ENCODE measurements at regions not wholly inside any gene's neighbourhood (a gene's known extent, or its start where the extent isn't known, plus 50 kb on each side); places are given as distances from the start of the nearest gene placed in this dataset.

DNA sequence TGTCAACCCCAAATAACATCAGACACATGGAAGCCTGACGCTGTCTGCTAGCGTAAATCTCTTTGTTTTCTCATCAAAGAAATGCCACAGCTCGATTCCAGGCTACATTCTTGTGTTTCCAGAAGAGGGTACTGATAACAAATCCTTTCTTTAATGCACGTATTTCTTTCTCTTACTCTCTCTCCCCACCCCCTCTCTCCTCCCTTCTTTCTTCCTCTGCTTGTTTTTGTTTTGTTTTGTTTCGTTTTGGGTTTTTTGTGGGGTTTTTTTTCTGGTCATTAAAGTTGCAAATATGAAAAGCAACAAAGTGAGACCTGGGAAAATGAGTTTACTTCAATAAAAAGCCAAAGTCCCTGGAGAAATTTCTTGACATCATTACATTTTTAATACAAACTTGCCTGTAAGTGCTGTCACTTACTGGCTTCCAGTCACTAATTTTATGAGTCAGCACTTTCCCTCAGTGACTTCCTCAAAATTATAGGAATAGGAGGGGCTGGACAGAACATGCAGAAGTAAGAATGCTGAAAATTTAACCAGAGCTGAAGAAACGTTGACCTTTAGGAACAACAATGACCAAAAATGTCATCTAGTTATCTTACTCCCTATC is 106.7 kb upstream of the NABP1 start:
- no peaks in the 10 kb centered on the region for H3K9me3 Mint-ChIP-seq
- CTCF ChIA-PET = interaction anchor here (0.6 to 1.9 kb wide), 6 partner anchors 45 to 591 kb away, joined by 3 to 6 read pairs (median 4); no protein-coding TSS in a partner anchor
- peaks cover 16 to 40% (median 19%) of the 10 kb centered on the region in 7 donors for H3K4me1 Mint-ChIP-seq
- DNase-seq = peak in 7 of 9 donors; percentile 46 to 69 (median 57)
- ATAC-seq = peak; percentile 80
- no peaks in the 10 kb centered on the region for H3K9me3 ChIP-seq (ENCODE audit: control insufficient read depth in 2 of 3, low read length in 3 of 3)
- peaks cover 0 to 38% (median 0%) of the 10 kb centered on the region in 5 donors for H3K27me3 Mint-ChIP-seq
- H3K27ac Mint-ChIP-seq = peak overlapping the region in 7 of 9 donors; percentile 23 to 87 (median 64)
- H3K4me1 ChIP-seq (ENCODE audit: control insufficient read depth in 2 of 2, insufficient read depth in 2 of 2, low read length in 2 of 2) = peaks cover 8 to 16% of the 10 kb centered on the region in 2 donors
- H3K36me3 ChIP-seq (ENCODE audit: control insufficient read depth in 2 of 3, insufficient read depth in 3 of 3, low read length in 3 of 3) = no peaks in the 10 kb centered on the region
- POLR2A ChIA-PET = interaction anchor here (1.9 to 2.2 kb wide), 2 partner anchors 107 to 120 kb away, joined by 8 to 12 read pairs; partner anchors contain the start of gene NABP1
- no peak overlapping the region for H3K4me3 ChIP-seq (ENCODE audit: low read length)
- no peaks in the 10 kb centered on the region for H3K36me3 Mint-ChIP-seq
- H3K27me3 ChIP-seq (ENCODE audit: control insufficient read depth in 2 of 2, insufficient read depth in 2 of 2, low read length in 2 of 2) = no peaks in the 10 kb centered on the region
- peak overlapping the region; percentile 11 to 81 (median 58) for H3K4me3 Mint-ChIP-seq
- H3K27ac ChIP-seq (ENCODE audit: low read depth, low read length) = no peak overlapping the region
- intact Hi-C loops (cut with micrococcal nuclease) = loop anchor here (1.0 kb wide), 6 partner anchors 46 to 169 kb away; partner anchors contain the start of gene NABP1 (in 1 of the 2)

DNA sequence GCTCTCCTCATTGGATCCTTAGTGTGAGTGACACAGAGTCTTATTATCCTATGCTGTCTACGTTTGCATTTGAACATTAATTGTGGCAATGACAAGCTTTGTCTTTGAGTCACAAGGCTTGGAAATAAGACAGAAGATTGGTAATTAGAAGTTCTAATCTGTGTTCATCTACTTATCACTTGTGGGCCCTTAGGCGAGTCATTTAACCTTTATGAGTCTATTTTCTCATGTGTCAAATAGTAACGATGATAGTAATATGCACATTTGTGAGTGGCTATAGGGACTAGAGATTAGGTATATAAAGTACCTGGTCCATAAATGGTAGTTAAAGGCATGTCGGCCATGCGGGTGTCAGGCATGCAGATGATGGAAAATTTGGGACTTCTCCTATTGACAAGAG is 105.6 kb upstream of the NABP1 start:
- H3K27me3 ChIP-seq (ENCODE audit: control insufficient read depth in 2 of 2, insufficient read depth in 2 of 2, low read length in 2 of 2) = no peaks in the 10 kb centered on the region
- POLR2A ChIA-PET = interaction anchor here (0.6 to 2.2 kb wide), 3 partner anchors 82 to 119 kb away, joined by 4 to 12 read pairs (median 8); partner anchors contain the start of gene NABP1
- H3K36me3 Mint-ChIP-seq = no peaks in the 10 kb centered on the region
- no peaks in the 10 kb centered on the region for H3K36me3 ChIP-seq (ENCODE audit: control insufficient read depth in 2 of 3, insufficient read depth in 3 of 3, low read length in 3 of 3)
- H3K4me3 Mint-ChIP-seq = no peak overlapping the region
- H3K4me3 ChIP-seq (ENCODE audit: low read length) = no peak overlapping the region
- no peaks in the 10 kb centered on the region for H3K9me3 Mint-ChIP-seq
- H3K9me3 ChIP-seq (ENCODE audit: control insufficient read depth in 2 of 3, low read length in 3 of 3) = no peaks in the 10 kb centered on the region
- peak overlapping the region in 2 of 9 donors; percentile 11 to 57 for H3K27ac Mint-ChIP-seq
- ATAC-seq = no peak
- H3K4me1 ChIP-seq (ENCODE audit: control insufficient read depth in 2 of 2, insufficient read depth in 2 of 2, low read length in 2 of 2) = peaks cover 8 to 16% of the 10 kb centered on the region in 2 donors
- no peak overlapping the region for H3K27ac ChIP-seq (ENCODE audit: low read depth, low read length)
- DNase-seq = no peak
- H3K27me3 Mint-ChIP-seq = peaks cover 0 to 41% (median 0%) of the 10 kb centered on the region in 5 donors
- CTCF ChIA-PET = interaction anchor here (0.7 to 1.9 kb wide), 5 partner anchors 57 to 402 kb away, joined by 3 to 6 read pairs (median 4); no protein-coding TSS in a partner anchor
- peaks cover 16 to 40% (median 19%) of the 10 kb centered on the region in 7 donors for H3K4me1 Mint-ChIP-seq
- intact Hi-C loops (cut with micrococcal nuclease) = no loop called here

DNA sequence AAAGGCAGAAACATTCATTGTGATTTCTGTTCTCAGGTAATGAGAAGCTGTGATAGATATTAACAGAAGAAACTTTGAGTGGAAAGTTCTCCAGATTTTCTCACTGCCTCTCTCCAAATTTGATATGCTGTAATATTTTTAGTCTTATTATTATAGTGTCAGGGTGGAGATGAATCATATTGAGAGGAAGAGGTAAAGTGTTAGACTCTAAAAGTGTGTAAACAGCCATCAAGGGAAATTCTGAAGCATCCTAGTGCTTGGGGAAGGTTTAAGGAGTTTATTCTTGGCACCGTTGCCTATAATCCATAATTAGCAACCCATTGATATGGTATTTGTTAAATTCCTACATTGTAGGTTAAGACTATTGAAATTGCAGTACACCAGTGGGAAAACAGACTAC is 104.7 kb upstream of the NABP1 start:
- POLR2A ChIA-PET = no interaction called here
- no peaks in the 10 kb centered on the region for H3K9me3 Mint-ChIP-seq
- H3K27ac Mint-ChIP-seq = peak overlapping the region in 2 of 9 donors; percentile 10 to 57
- no peaks in the 10 kb centered on the region for H3K36me3 Mint-ChIP-seq
- H3K4me3 ChIP-seq (ENCODE audit: low read length) = no peak overlapping the region
- ATAC-seq (no peak), DNase-seq (no peak)
- intact Hi-C loops (cut with micrococcal nuclease) = no loop called here
- H3K27ac ChIP-seq (ENCODE audit: low read depth, low read length) = no peak overlapping the region
- no peaks in the 10 kb centered on the region for H3K36me3 ChIP-seq (ENCODE audit: control insufficient read depth in 2 of 3, insufficient read depth in 3 of 3, low read length in 3 of 3)
- H3K27me3 ChIP-seq (ENCODE audit: control insufficient read depth in 2 of 2, insufficient read depth in 2 of 2, low read length in 2 of 2) = no peaks in the 10 kb centered on the region
- H3K4me1 ChIP-seq (ENCODE audit: control insufficient read depth in 2 of 2, insufficient read depth in 2 of 2, low read length in 2 of 2) = peaks cover 8 to 16% of the 10 kb centered on the region in 2 donors
- H3K4me3 Mint-ChIP-seq = no peak overlapping the region
- peaks cover 16 to 40% (median 19%) of the 10 kb centered on the region in 7 donors for H3K4me1 Mint-ChIP-seq
- CTCF ChIA-PET = no interaction called here
- peaks cover 0 to 33% (median 0%) of the 10 kb centered on the region in 5 donors for H3K27me3 Mint-ChIP-seq
- no peaks in the 10 kb centered on the region for H3K9me3 ChIP-seq (ENCODE audit: control insufficient read depth in 2 of 3, low read length in 3 of 3)

DNA sequence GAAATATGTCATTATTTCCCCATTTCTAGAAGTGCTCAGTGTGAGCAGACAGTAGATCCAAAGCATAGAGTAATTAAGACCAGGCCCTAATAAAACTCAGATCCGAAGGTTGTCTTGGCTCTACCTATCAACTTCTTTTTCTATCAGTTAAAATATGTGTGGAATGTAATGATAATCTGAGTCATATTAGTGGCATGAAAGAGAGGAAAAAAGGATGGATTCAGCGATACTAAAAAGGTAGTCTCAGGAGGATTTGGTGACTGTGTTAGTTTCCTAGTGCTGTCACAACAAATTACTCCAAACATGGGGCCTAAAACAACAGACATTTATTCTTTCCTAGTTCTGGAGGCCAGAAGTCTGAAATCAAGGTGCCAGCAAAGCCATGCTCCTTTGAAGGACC is 103.7 kb upstream of the NABP1 start:
- Mint-ChIP-seq H3K9me3 (no peaks in the 10 kb centered on the region), H3K4me1 (peaks cover 16 to 40% (median 19%) of the 10 kb centered on the region in 7 donors), H3K27me3 (peaks cover 0 to 31% (median 0%) of the 10 kb centered on the region in 5 donors), H3K27ac (peak overlapping the region in 1 of 9 donors; percentile 42), H3K36me3 (no peaks in the 10 kb centered on the region), H3K4me3 (no peak overlapping the region)
- Histone ChIP-seq H3K36me3 (ENCODE audit: control insufficient read depth in 2 of 3, insufficient read depth in 3 of 3, low read length in 3 of 3) (no peaks in the 10 kb centered on the region), H3K27ac (ENCODE audit: low read depth, low read length) (no peak overlapping the region), H3K9me3 (ENCODE audit: control insufficient read depth in 2 of 3, low read length in 3 of 3) (no peaks in the 10 kb centered on the region), H3K27me3 (ENCODE audit: control insufficient read depth in 2 of 2, insufficient read depth in 2 of 2, low read length in 2 of 2) (no peaks in the 10 kb centered on the region), H3K4me3 (ENCODE audit: low read length) (no peak overlapping the region), H3K4me1 (ENCODE audit: control insufficient read depth in 2 of 2, insufficient read depth in 2 of 2, low read length in 2 of 2) (peaks cover 8 to 16% of the 10 kb centered on the region in 2 donors)
- ATAC-seq = no peak
- ChIA-PET POLR2A (interaction anchor here (1.9 kb wide), 1 partner anchor 103 kb away, joined by 9 read pairs; the partner anchor contains the start of gene NABP1), CTCF (interaction anchor here (0.6 to 1.1 kb wide), 3 partner anchors 76 to 337 kb away, joined by 3 read pairs; no protein-coding TSS in a partner anchor)
- DNase-seq = no peak
- intact Hi-C loops (cut with micrococcal nuclease) = no loop called here

DNA sequence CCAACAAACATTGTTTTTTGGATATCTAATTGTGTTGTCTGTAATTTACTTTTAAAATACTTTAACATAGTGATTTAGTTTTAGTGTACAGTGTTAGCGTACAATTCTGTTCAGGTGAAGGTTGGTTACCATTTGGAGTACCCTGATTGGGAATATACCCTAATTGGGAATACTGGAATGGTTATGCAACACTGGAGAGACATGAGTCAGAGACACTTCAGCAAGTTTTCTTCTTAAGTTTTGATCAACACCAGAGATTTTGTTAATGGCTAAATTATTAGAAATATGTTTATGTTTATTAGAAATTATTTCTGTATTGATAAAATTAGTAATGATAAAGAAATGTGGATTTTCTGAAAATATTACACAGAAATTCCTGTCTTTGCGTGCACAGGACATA is 100.3 kb upstream of the NABP1 start:
- ATAC-seq = no peak
- H3K4me3 Mint-ChIP-seq = no peak overlapping the region
- POLR2A ChIA-PET = interaction anchor here (0.6 to 1.2 kb wide), 2 partner anchors 98 to 102 kb away, joined by 3 read pairs; no protein-coding TSS in a partner anchor

DNA sequence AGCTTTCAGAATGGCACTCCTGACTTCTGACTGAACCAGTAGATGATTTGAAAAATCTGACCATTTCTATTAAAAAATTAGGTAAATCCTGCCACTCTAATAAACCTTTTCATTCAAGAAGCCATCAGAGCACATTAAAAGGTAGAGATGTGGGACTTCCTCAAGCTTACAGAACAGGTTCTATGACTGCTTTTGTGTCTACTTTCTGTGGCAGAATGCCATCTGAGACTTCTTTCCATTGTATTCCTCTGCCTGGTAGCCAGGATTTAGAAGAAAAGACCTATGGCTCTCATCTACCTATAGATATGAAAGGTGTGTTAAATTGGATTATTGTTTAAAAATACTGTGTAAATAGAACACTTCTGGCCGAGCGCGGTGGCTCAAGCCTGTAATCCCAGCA is 99.9 kb upstream of the NABP1 start:
- ChIA-PET CTCF (no interaction called here), POLR2A (interaction anchor here (0.6 kb wide), 1 partner anchor 102 kb away, joined by 3 read pairs; no protein-coding TSS in a partner anchor)
- Mint-ChIP-seq H3K9me3 (no peaks in the 10 kb centered on the region), H3K4me1 (peaks cover 0 to 14% (median 0%) of the 10 kb centered on the region in 7 donors), H3K27me3 (peaks cover 0 to 29% (median 0%) of the 10 kb centered on the region in 5 donors), H3K27ac (no peak overlapping the region), H3K4me3 (no peak overlapping the region), H3K36me3 (peaks cover 0 to 6% (median 0%) of the 10 kb centered on the region in 5 donors)
- DNase-seq (no peak), ATAC-seq (no peak)
- intact Hi-C loops (cut with micrococcal nuclease) = no loop called here
- Histone ChIP-seq H3K27me3 (ENCODE audit: control insufficient read depth in 2 of 2, insufficient read depth in 2 of 2, low read length in 2 of 2) (no peaks in the 10 kb centered on the region), H3K36me3 (ENCODE audit: control insufficient read depth in 2 of 3, insufficient read depth in 3 of 3, low read length in 3 of 3) (no peaks in the 10 kb centered on the region), H3K27ac (ENCODE audit: low read depth, low read length) (no peak overlapping the region), H3K4me3 (ENCODE audit: low read length) (no peak overlapping the region), H3K9me3 (ENCODE audit: control insufficient read depth in 2 of 3, low read length in 3 of 3) (no peaks in the 10 kb centered on the region), H3K4me1 (ENCODE audit: control insufficient read depth in 2 of 2, insufficient read depth in 2 of 2, low read length in 2 of 2) (no peaks in the 10 kb centered on the region)

More for the DNA sequence above, 100.3 kb upstream of the NABP1 start:
- H3K9me3 ChIP-seq (ENCODE audit: control insufficient read depth in 2 of 3, low read length in 3 of 3) = no peaks in the 10 kb centered on the region
- Mint-ChIP-seq H3K27ac (no peak overlapping the region), H3K9me3 (no peaks in the 10 kb centered on the region), H3K4me1 (peaks cover 0 to 18% (median 0%) of the 10 kb centered on the region in 7 donors), H3K36me3 (peaks cover 0 to 3% (median 0%) of the 10 kb centered on the region in 5 donors), H3K27me3 (peaks cover 0 to 25% (median 0%) of the 10 kb centered on the region in 5 donors)
- CTCF ChIA-PET = no interaction called here
- no peak overlapping the region for H3K27ac ChIP-seq (ENCODE audit: low read depth, low read length)
- intact Hi-C loops (cut with micrococcal nuclease) = no loop called here
- no peaks in the 10 kb centered on the region for H3K4me1 ChIP-seq (ENCODE audit: control insufficient read depth in 2 of 2, insufficient read depth in 2 of 2, low read length in 2 of 2)
- H3K4me3 ChIP-seq (ENCODE audit: low read length) = no peak overlapping the region
- DNase-seq = no peak
- H3K36me3 ChIP-seq (ENCODE audit: control insufficient read depth in 2 of 3, insufficient read depth in 3 of 3, low read length in 3 of 3) = no peaks in the 10 kb centered on the region
- H3K27me3 ChIP-seq (ENCODE audit: control insufficient read depth in 2 of 2, insufficient read depth in 2 of 2, low read length in 2 of 2) = no peaks in the 10 kb centered on the region

Measured in naive thymus-derived CD4-positive, alpha-beta T cell (primary cell).